ENCODE measurements at regions not wholly inside any gene's neighbourhood (a gene's known extent, or its start where the extent isn't known, plus 50 kb on each side); places are given as distances from the start of the nearest gene placed in this dataset.
"Not testable (repeated sequence)": the region's sequence is repeated elsewhere in the genome, so short reads cannot be mapped to it uniquely, and the experiment has no call there.

DNA sequence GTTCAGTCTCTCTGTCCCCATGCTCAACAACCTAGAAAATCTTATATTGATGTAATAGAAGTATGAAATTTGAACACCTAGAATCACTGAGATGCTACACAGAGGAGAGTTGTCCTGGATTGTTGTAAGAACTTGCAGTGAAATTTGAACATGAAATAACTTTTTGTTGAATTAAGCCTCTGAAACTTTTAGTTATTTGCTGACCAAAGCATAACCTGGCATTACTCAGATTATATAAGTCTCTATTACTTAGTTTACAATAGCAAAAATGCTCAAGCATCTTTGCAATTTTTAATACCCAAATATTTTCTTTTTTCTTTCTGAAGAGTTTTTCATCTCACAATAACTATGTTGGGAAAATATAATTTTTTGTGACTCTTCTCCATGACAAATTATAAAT lies 630.7 kb upstream of the ACO1 start:
- DNase-seq (ENCODE audit: low spot score): no peak
- in situ Hi-C loops (cut with HindIII; ENCODE audit: low sequenced_read_pairs): no loop called here

DNA sequence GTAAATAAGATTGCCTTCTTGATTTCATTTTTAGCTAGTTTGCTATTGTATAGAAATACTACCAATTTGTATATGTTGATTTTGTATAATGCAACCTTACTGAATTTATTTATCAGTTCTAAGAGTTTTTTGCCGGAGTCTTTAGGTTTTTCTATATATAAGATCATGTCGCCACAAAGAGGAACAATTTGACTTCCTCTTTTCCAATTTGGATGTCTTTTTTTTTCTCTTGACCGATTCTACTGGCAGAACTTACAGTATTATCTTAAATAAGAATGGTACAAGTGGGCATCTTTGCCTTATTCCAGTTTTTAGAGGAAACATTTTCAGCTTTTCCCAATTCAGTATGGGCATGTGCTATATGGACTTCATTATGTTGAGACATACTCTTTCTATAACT lies 624.7 kb upstream of the ACO1 start:
- in situ Hi-C loops (cut with HindIII; ENCODE audit: low sequenced_read_pairs): no loop called here
- no peak for DNase-seq (ENCODE audit: low spot score)

DNA sequence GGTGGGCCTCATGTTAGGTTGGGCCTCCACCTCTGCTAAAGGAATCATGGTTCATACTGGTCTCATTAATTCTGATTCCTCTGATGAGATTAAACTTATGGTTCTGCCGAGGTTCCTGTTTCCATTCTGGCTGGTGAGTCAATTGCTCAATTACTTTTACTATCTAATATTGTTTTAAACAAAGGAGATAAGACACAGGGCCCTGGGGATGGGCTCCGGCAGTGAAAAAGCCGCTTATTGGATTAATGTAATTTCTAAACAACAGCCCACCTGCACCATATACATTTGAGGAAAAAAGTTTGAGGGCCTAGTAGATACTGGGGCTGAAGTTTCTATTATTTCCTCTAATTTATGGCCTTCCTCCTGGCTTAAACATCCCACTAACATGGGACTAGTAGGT lies 610.4 kb upstream of the ACO1 start:
- DNase-seq (ENCODE audit: low spot score); in situ Hi-C loops (cut with HindIII; ENCODE audit: low sequenced_read_pairs): not testable (repeated sequence)

DNA sequence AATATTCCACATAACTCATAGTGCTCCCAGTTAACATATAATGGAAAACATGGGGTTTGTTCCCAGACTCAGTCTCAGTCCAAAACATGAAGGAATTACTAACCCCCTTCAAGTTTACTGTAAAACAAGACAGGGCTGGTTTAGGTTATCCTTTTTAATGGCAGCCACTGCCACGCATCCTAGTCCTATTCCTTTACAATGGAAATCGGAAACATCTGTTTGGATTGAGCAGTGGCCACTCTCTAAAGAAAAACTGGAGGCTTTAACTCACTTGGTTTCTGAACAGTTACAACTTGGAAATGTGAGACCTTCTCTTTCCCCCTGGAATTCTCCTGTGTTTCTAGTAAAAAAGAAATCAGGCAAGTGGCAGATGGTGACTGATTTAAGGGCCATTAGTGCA lies 609.9 kb upstream of the ACO1 start:
- DNase-seq (ENCODE audit: low spot score): no peak
- in situ Hi-C loops (cut with HindIII; ENCODE audit: low sequenced_read_pairs): no loop called here

DNA sequence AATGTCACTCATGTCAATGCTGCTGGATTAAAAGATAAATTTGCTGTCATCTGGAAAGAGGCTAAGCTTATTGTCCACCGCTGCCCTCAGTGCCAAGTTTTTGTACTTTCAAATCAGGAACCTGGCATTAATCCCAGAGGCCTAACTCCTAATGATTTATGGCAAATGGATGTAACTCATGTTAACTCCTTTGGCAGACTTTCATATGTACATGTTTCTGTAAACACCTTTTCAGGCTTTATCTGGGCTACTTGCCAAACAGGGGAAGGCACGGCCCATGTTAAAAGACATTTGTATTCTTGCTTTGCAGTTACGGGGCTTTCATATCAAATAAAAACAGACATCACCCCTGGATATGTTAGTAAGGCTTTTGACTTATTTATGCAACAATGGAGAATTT lies 608.0 kb upstream of the ACO1 start:
- no peak for DNase-seq (ENCODE audit: low spot score)
- in situ Hi-C loops (cut with HindIII; ENCODE audit: low sequenced_read_pairs): no loop called here

DNA sequence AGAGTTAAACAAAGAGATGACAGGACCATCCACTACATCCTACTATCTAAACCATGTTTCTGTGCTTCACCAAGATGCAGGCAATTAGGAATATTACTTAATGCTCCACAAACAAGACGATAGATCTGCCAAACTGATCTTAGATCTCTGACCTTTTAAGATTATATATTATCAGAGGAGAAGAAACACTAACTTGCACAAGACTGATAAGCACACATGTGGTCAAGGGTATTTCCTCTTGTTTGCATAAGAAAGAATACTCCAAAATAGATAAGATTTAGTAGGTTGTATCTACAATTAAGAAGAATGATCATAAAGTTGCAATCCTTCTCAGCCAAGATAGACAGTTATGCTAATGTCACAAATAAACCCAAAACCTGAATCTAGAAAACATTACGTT lies 601.0 kb upstream of the ACO1 start:
- DNase-seq (ENCODE audit: low spot score): no peak
- in situ Hi-C loops (cut with HindIII; ENCODE audit: low sequenced_read_pairs): no loop called here

DNA sequence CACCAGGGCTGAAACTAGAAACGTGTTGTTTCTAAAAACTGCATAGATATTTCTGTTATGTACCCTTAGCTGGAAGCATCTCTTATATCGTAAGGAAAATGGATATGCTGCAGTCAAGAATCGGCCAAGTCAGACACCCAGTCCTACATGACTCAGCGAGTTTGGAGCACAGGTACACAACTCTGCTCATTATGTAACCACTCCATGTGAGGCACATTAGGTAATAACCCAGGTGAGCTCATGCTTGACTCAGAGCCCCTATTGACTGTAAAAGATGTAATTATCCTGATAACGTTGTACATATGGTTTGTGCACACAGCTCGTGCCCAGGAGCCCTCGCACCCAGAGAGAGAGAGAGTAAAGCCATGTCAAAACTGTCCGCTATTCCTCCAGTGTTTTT lies 593.7 kb upstream of the ACO1 start:
- DNase-seq (ENCODE audit: low spot score): no peak
- in situ Hi-C loops (cut with HindIII; ENCODE audit: low sequenced_read_pairs): no loop called here

DNA sequence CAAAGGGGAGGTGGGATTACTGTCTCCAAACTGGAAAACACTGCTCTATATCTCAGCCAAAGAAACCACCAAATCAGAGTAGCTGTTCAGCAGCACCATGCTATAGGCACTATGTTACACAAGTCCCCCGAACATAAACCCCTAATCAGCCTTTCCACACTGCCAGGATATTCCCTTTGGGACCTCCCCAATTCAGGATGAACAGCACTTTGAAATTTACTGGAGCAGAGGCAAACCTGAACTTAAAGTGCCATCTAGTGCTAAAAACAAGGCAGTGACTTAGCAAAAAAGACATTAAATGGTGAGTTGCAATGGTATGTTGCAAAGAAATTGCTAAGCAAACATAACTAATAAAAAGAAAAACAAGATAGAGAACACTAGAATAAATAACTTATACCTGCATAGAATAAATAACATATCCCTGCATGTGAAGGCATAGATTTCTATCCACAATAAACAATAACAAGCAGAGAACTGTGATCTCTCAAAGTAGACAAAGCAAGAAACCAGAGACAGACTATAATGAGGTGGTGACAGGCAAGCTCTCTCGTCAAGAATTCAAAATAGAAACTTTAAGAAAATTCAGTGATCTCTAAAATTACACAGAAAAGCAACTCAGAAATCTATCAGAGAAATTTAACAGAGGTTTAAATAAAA lies 584.4 kb upstream of the ACO1 start:
- DNase-seq (ENCODE audit: low spot score): no peak
- in situ Hi-C loops (cut with HindIII; ENCODE audit: low sequenced_read_pairs): no loop called here

DNA sequence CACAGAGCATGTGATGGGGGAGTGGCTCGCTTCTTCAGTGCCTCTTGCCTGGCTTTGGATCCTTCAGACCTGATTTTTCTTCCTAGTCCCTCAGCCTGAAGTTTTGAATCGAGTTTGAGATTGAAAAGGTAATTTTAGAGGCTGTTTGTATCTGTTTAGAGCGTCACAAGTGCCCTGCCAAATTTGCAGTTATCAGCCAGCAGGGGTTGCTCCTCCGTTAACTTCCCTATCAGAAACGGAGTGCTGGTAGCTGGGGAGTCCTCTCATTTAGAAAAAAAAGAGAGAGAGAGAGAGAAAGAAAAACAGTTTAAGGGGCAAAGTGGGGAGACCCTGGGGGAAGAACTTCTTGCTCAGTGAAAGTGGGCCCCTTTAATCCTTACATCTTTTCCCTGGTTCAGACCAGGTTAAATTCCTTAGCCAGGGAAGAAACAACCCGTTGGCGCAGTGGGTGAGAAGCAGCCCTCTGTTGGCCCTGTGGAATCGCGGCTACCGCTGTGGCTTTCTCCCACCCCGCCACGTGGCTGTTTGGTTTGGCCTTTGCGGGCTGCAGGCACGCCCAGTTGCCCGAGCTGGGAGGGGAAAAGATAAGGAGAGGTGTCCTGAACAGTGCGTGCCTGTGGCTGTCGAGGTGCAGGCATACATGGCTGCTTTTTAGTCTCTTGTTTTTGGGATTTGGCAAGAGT lies 576.7 kb upstream of the ACO1 start:
- no peak for DNase-seq (ENCODE audit: low spot score)
- in situ Hi-C loops (cut with HindIII; ENCODE audit: low sequenced_read_pairs): no loop called here

DNA sequence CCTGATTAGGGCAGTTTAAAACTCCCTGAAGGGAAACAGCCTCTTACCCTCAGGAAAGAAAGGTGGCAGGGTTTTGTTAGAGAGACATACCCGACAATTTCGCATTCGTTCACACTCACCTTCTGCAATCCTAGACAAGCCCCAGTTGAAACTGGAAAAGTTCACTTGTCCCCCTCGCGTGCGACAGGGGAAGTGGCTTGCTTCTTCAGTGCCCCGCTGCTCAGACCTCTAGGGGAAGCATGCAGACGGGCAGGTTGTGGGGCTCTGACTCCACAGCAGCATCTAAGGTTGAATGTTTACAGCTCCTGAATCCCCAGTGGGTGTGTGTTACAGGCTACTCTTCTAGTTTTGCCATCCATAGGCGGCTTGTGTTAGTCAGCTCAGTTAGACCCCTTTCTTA lies 575.7 kb upstream of the ACO1 start:
- DNase-seq (ENCODE audit: low spot score): no peak
- in situ Hi-C loops (cut with HindIII; ENCODE audit: low sequenced_read_pairs): no loop called here

DNA sequence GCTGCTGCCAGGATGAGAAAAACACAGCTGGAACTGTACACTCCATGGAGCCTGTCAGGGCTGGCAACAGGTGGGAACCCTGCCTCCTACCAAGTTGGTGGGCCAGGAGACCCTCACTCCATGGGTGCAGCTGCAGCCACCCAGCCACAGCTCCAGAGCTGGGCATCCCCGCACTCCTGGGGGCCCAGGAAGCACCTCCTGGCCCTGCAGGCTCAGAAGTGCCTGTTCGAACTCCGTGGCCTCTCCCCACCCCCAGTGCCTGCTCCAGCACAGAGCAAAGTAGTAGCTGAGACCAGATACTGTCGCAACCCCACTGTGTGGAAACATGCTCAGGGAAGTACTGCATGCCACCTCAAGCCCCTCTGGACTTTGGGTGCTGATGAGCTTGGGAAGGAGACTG lies 564.0 kb upstream of the ACO1 start:
- no peak for DNase-seq (ENCODE audit: low spot score)
- in situ Hi-C loops (cut with HindIII; ENCODE audit: low sequenced_read_pairs): no loop called here

DNA sequence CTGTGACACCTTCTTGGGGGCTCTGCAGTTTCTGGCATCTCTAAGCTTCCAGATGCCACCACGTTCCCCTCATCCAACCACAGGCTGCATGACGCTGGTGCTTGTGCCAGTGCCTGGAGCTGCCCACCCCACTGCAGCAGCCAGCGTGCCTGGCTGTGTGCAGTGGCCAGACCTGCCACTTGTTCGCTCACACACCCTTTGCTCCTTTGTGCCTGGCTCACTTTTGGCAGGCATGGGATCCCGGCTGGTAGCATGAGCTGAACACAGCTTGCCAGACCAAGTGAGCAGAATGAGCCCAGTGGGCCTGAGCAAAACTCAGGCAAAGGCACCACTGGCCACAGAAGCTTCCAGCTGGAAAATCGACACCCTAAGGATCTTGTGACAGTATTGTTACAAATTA lies 562.9 kb upstream of the ACO1 start:
- in situ Hi-C loops (cut with HindIII; ENCODE audit: low sequenced_read_pairs): no loop called here
- DNase-seq (ENCODE audit: low spot score): no peak

DNA sequence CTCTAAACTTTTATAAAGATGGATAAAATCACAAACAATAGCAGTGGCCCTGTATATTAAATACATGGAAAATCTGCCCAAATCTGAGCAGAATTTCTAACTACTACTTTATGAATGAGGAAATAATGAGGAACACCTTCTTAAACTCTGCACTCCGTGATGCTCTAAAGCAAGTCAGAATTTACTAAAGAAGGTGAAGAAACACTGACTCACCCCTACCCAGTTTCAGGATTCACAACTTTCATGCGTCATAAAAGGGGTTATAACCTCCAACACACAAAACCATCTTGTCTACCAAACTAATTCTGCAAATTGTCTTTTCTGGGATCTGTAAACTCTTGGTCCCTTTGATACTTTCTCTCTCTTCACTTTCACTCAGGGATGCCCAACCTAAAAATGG lies 561.1 kb upstream of the ACO1 start:
- in situ Hi-C loops (cut with HindIII; ENCODE audit: low sequenced_read_pairs): no loop called here
- DNase-seq (ENCODE audit: low spot score): no peak

DNA sequence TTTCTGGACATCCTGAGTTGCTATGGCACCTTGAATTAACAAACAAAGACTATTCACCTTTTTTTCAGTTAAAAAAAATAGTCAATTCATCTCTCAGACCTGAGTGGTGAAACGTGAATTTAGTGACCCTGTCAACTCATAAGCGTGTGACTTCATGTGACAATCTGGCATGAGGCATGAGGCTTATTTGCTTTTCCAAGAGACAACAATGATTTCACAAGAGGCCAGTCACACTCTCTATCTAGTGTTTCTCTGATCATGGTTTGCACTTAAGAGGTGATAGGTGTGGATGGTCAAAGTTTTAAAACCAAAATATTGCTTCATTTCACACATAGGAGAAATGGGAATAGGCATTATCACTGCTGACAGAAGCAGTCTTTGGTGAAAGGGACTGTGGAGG lies 559.6 kb upstream of the ACO1 start:
- in situ Hi-C loops (cut with HindIII; ENCODE audit: low sequenced_read_pairs): no loop called here

DNA sequence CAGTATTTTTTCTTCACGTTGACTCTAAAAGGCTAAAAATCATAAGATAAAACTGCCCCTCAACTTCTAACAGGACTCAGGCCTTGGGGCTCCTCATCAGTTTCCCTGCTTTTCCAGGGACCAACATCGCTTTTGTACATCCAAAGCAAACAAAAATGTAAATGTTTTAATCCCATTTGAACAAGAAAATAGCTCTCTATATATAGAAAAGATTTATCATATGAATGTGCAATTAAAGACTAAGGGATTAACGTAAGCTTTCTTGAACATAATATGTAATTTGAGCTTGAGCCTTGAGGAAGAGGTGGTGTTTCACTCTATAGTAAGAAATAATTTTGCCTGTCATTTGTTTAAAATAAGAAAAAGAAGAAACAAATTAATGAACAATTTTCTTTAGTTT lies 547.2 kb upstream of the ACO1 start:
- no peak for DNase-seq (ENCODE audit: low spot score)
- in situ Hi-C loops (cut with HindIII; ENCODE audit: low sequenced_read_pairs): no loop called here

More for the DNA sequence above, 559.6 kb upstream of the ACO1 start:
- DNase-seq (ENCODE audit: low spot score): no peak

DNA sequence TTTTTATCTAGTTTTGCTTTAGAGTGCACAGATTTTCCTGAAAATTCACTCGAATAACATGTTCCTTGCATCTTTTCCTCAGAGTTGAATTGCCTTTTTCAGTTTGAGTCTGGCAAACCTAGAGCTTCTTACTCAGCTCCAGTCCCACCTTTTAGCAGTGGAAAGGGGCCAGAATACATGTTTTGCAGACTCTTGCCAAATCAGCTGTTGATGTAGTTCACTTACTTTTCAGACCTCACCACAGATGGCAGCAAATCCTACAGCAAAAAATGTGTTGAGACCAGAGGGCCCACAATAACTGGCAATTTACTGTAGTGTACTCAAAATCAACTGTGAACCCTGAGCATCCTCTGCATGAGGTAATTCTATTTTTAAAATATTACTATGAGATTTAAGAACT lies 545.2 kb upstream of the ACO1 start:
- in situ Hi-C loops (cut with HindIII; ENCODE audit: low sequenced_read_pairs): no loop called here
- DNase-seq (ENCODE audit: low spot score): peak; percentile 2

DNA sequence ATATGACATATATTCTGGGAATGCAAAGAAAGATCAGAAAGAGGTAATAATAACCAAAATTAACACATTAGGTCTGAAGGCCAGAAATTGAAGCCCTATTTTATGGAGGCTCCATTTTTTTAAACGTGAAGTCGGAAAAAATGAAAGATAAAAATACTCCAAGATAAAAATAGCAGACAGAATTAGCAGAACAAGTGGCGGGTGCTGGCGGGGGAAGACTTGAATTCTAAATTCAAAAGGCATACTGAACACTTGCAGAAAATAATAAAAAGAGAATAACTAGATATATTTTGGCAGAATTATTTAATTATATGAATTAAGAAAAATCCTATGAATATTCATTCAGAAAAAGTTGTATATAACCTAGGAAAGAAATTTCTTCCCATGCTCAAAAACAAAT lies 543.7 kb upstream of the ACO1 start:
- in situ Hi-C loops (cut with HindIII; ENCODE audit: low sequenced_read_pairs): no loop called here
- DNase-seq (ENCODE audit: low spot score): no peak

DNA sequence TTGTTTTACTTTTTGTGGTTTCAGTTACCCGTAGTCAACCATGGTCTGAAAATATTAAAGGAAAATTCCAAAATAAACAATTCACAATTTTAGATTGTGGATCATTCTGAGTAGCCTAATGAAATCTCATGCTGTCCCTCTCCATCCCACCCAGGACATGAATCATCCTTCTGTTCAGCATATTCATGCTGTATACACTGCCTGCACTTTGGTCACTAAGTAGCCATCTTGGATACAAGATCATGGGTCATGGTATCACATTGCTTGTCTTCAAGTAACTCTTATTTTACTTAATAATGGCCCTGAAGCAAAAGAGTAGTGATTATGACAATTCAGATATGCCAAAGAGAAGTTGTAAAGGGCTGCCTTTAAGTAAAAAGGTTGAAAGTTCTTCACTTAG lies 536.5 kb upstream of the ACO1 start:
- in situ Hi-C loops (cut with HindIII; ENCODE audit: low sequenced_read_pairs): no loop called here

DNA sequence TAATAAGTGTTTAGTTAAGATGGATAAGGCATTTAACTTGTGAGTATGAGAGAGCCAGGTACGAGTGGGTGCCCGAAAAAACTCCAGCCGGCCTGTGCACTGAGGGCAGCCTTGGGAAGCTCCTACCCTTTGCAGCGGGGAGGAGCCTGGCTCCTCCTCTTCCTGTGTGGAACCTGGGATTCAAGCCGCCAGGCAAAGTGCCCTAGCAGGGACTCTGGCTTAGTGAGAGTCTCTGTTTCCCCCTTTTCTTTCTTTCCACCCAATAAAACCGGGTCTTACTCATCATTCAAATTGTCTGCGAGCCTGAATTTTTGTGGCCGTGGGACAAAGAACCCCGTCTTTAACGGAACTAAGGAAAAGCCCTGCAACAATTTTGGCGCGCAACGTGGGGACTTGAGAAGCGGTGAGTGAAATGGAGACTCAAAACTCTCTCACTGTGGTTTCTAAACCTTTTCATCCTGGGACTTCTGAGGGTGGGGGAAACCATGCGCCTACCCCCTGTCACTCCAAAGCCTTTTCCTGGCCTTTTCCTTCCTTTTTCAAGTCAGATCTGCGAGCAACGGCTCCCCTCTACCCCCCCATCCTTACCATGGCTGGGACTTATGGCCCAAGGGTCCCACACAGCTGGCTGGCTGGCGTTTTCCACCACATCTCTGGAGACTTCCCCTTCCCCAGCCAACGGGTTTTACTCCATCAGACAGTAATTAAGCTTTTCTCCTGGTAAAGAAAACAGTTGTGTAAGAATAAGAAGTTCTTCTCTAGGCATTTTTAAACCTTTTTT lies 535.7 kb upstream of the ACO1 start:
- in situ Hi-C loops (cut with HindIII; ENCODE audit: low sequenced_read_pairs): no loop called here
- DNase-seq (ENCODE audit: low spot score): no peak

More for the DNA sequence above, 536.5 kb upstream of the ACO1 start:
- no peak for DNase-seq (ENCODE audit: low spot score)

DNA sequence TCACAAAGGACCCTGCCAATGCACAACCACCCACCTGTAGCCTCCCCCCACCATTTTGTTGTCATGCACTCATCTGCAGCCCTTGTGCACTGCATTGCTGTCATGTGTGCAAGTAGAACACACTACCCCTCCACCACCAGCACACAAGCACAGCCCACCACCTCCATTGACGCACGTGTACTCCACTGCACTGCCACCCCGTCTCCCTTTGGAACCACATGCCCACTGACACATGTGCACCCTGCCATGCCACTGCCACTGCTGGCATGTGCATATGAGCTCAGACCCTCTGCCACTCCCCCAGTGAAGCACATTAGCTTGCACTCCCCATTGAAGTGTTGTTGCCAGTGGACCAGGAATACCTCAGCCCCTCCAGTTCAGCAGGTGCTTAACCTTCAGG lies 530.3 kb upstream of the ACO1 start:
- DNase-seq (ENCODE audit: low spot score): no peak
- in situ Hi-C loops (cut with HindIII; ENCODE audit: low sequenced_read_pairs): no loop called here

DNA sequence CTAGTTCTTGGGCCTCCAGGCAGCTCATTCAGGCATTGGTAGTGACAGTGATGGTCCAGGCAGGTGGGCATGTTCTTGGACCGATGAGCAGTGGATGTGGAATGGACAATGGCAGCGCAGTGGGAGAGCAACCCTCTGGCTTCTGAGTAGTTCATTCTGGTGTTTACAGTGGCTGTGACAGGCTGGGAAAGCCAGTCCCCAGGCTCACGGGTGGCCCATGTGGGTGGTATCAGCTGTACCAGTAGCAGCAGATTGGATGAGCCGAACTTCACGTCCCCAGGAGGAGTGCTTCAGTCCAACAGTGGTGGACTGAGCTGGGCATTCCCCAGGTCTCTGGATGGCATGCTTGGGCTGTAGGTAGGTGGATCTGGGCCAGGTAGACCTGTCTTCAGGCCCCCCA lies 515.6 kb upstream of the ACO1 start:
- in situ Hi-C loops (cut with HindIII; ENCODE audit: low sequenced_read_pairs): no loop called here
- DNase-seq (ENCODE audit: low spot score): no peak

Data from G401 (cell line).